Pancreas (tissue), 10 donors: ENCODE measurements at regions not wholly inside any gene's neighbourhood (a gene's known extent, or its start where the extent isn't known, plus 50 kb on each side); places are given as distances from the start of the nearest gene placed in this dataset.
"Not testable (repeated sequence)": the region's sequence is repeated elsewhere in the genome, so short reads cannot be mapped to it uniquely, and the experiment has no call there.

Source experiments
- ATAC-seq, 4 donors: fragments of 200-7000 bp; cut with Tn5 transposase; one replicate each; pipeline versions ENCODE4 v1.8.0 to v1.9.1; 2020; ENCODE audit warnings: mild to moderate bottlenecking in 4 of 4, moderate library complexity in 4 of 4
- DNase-seq, 6 donors: peaks; one replicate each; pipeline ENCODE4 v3.0.0-alpha.2; 2020
- FAIRE-seq: peaks from 2 replicates; lab custom pipeline; 2012; peaks lifted over from hg19 to GRCh38; lab: Jason Lieb, UNC
- H3K27ac ChIP-seq, 4 donors: fragments of 200-600 bp; sonication (generic); 1 replicate in 3 of 4; 2 replicates in 1 of 4; pipeline versions ENCODE4 v1.5.0 to v1.8.0; 2020
- H3K27me3 ChIP-seq, 4 donors: fragments of 200-600 bp; one replicate each; pipeline ENCODE4 v1.8.0; 2021
- H3K36me3 ChIP-seq, 3 donors: fragments of 200-600 bp; sonication (generic) in 1 of 3; one replicate each; pipeline versions ENCODE4 v1.5.0 to v1.8.0; 2020 to 2021
- H3K4me1 ChIP-seq, 3 donors: fragments of 200-600 bp; one replicate each; pipeline ENCODE4 v1.8.0; 2021
- H3K4me3 ChIP-seq, 4 donors: fragments of 200-600 bp; sonication (generic) in 2 of 4; one replicate each; pipeline versions ENCODE4 v1.5.0 to v1.8.0; 2020 to 2021
- H3K9me3 ChIP-seq, 4 donors: fragments of 200-600 bp; one replicate each; pipeline ENCODE4 v1.8.0; 2021
- CTCF ChIP-seq, 4 donors: fragments of 200-600 bp; sonication (generic) in 3 of 4; IDR thresholded peaks; one replicate each; pipeline versions ENCODE4 v1.5.0 to v1.8.0; 2021; ENCODE audit warnings: antibody characterized with exemption in 4 of 4
- WGBS, 2 donors: extraction: QIAGEN DNeasy Blood & Tissue Kit; methylation state at CpG; one replicate each; pipeline ENCODE4 v1.1.7; 2013; 5-methylcytosine and 5-hydroxymethylcytosine counted together
- intact Hi-C, 3 donors: fragments of 100-400 bp; cut with DNase I; formaldehyde crosslinking; loops; one replicate each; pipeline versions ENCODE4 v1.11.1 to v1.14.2; 2022
- donor health status: healthy with polysubstance abuse.
- donor health status: DM: no; HTN: no; CAD: no; lungs with moderate emphysema.
- donor health status: DM: no; HTN: no; CAD: no.
- donor health status: control.
- donor health status: control.
- donor health status: Bipolar disorder and iron deficiency.
- donor health status: DM: yes; HTN: yes; CAD: no.
- donor health status: DM: no; HTN: no; CAD: no.
- donor health status: DM: no; HTN: no; CAD: no.
- donor health status: DM: yes; HTN: yes; CAD: no.

DNA sequence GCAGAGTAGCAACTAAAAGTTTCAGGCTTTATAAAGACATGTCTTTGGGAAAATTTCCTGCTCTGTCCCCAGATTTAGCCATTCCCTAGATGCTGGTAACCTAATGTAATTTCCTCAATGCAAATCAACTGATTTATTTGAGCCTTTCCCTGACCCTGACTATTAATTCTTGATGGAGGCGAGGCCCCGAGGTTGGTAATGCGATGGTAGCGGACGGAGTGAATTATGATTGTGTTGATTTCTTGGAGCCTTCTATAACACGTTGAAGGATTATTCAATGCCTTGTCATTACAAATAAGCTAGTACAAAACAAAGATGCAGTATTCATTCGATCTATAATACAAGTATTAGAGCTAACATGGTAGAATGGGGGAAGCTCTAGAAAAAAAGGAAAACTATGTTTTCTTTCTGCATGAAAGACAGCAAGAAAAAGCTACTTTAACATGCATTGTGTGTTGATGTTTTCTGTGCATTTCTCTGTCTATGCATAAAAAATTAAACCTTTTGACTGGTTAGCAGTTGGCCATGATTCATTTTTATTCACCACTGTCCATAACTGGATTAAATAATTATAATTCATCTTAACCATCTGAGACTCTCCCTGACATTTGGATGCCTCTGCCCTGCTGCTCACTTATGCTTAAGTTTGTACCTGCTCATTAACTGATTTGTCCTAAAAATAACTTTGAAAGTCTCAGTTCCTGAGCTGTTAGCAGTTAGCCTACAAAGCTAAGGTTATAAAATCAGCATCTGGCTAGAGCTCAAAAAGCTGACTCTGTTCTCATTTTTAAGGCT is 490.2 kb upstream of the NUDT12 start:
- TF ChIP-seq CTCF (IDR thresholded peaks at IDR 0.05): no peak
- WGBS, 2 donors: 78 to 88% methylated on average over 7 of the region's 7 CpGs
- no peaks in the 10 kb centered on the region for H3K36me3 ChIP-seq
- H3K4me1 ChIP-seq: no peaks in the 10 kb centered on the region
- no peak for ATAC-seq
- no peaks in the 10 kb centered on the region for H3K9me3 ChIP-seq
- intact Hi-C loops: no loop called here
- FAIRE-seq: no peak
- no peak for DNase-seq
- H3K4me3 ChIP-seq: no peak overlapping the region
- H3K27ac ChIP-seq: no peak overlapping the region
- no peaks in the 10 kb centered on the region for H3K27me3 ChIP-seq

GRCh38 chr5:104050436-104050835 is 487.8 kb upstream of the NUDT12 start:
- H3K27me3 ChIP-seq: no peaks in the 10 kb centered on the region
- TF ChIP-seq CTCF (IDR thresholded peaks at IDR 0.05): no peak
- no peak for DNase-seq
- H3K4me1 ChIP-seq: no peaks in the 10 kb centered on the region
- no peak overlapping the region for H3K27ac ChIP-seq
- intact Hi-C loops: no loop called here
- FAIRE-seq: no peak
- H3K36me3 ChIP-seq: no peaks in the 10 kb centered on the region
- H3K9me3 ChIP-seq: no peaks in the 10 kb centered on the region
- H3K4me3 ChIP-seq: no peak overlapping the region
- ATAC-seq: no peak

GRCh38 chr5:104049752-104050151 is 487.2 kb upstream of the NUDT12 start:
- Histone ChIP-seq H3K36me3 (no peaks in the 10 kb centered on the region), H3K9me3 (no peaks in the 10 kb centered on the region), H3K27me3 (no peaks in the 10 kb centered on the region), H3K4me1 (no peaks in the 10 kb centered on the region), H3K27ac (no peak overlapping the region), H3K4me3 (no peak overlapping the region)
- DNase-seq (no peak), ATAC-seq (no peak), FAIRE-seq (no peak)
- no peak for TF ChIP-seq CTCF (IDR thresholded peaks at IDR 0.05)
- intact Hi-C loops: no loop called here
- 87 to 91% methylated on average over 8 of the region's 8 CpGs for WGBS, 2 donors

DNA sequence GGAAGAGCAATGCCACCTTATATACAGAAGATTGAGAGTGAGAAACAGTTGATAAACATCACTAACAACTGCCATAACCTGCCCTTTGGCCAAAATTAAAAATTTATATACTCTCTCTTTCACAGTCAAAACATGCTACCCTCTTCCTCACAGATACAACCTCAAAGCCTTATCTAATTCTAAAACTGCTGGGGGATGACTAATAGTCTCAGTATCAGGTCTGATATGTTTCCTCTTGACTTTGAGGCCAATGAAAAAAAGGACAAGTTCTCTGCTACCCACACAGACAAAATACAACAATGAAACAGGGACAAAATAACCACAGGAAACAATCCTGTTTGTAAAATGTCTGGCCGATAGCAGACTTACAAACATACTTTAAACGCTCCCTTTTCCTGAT is 485.6 kb upstream of the NUDT12 start:
- TF ChIP-seq CTCF (IDR thresholded peaks at IDR 0.05): no peak
- Histone ChIP-seq H3K4me3 (no peak overlapping the region), H3K36me3 (no peaks in the 10 kb centered on the region), H3K27me3 (no peaks in the 10 kb centered on the region), H3K4me1 (no peaks in the 10 kb centered on the region), H3K9me3 (no peaks in the 10 kb centered on the region), H3K27ac (no peak overlapping the region)
- FAIRE-seq (no peak), DNase-seq (no peak), ATAC-seq (no peak)
- intact Hi-C loops: no loop called here
- 84 to 85% methylated on average over 2 of the region's 2 CpGs for WGBS, 2 donors

DNA sequence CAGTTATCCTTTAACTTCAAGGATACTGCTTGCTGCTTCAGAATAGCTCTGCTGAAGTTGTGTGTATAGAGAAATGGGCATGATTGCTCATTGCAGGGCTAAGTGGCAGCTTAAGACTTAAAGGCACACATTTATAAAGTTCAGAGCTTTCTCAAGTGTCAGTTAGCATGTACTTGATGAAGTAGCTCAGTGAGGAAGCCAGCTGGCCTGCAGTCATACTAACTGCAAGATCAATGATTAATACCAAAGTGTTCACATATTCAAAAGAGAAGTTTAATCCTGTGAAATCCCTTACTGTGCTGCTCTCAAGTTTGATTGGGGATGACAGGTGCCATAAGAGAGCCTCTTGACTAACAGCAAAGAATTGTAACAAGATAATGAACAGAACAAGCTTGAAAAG is 483.4 kb upstream of the NUDT12 start:
- DNase-seq (no peak), FAIRE-seq (no peak), ATAC-seq (no peak)
- intact Hi-C loops: no loop called here
- Histone ChIP-seq H3K27me3 (no peaks in the 10 kb centered on the region), H3K27ac (no peak overlapping the region), H3K4me3 (no peak overlapping the region), H3K36me3 (no peaks in the 10 kb centered on the region), H3K4me1 (no peaks in the 10 kb centered on the region), H3K9me3 (no peaks in the 10 kb centered on the region)
- no peak for TF ChIP-seq CTCF (IDR thresholded peaks at IDR 0.05)

- H3K4me1 ChIP-seq, H3K9me3 ChIP-seq, intact Hi-C loops, FAIRE-seq, H3K27ac ChIP-seq, DNase-seq, H3K27me3 ChIP-seq, H3K36me3 ChIP-seq, H3K4me3 ChIP-seq, ATAC-seq: not testable (repeated sequence)
- 60 to 78% methylated on average over 4 of the region's 4 CpGs for WGBS, 2 donors
Observed at GRCh38 chr5:104039871-104040270, 477.3 kb upstream of the NUDT12 start.

GRCh38 chr5:104037136-104037535 is 474.5 kb upstream of the NUDT12 start:
- H3K27ac ChIP-seq, ATAC-seq, FAIRE-seq, H3K36me3 ChIP-seq, DNase-seq, intact Hi-C loops, H3K9me3 ChIP-seq, H3K4me3 ChIP-seq, H3K27me3 ChIP-seq, H3K4me1 ChIP-seq: not testable (repeated sequence)
- WGBS, 2 donors: 73 to 84% methylated on average over 4 of the region's 4 CpGs

- WGBS, 2 donors: 49 to 72% methylated on average over 4 of the region's 4 CpGs
- H3K27me3 ChIP-seq, H3K36me3 ChIP-seq, H3K9me3 ChIP-seq, intact Hi-C loops, H3K4me1 ChIP-seq, FAIRE-seq, H3K4me3 ChIP-seq, H3K27ac ChIP-seq, ATAC-seq, DNase-seq: not testable (repeated sequence)
Observed at GRCh38 chr5:104033186-104033585, 470.6 kb upstream of the NUDT12 start.
